GM19238 (cell line): ENCODE measurements at regions not wholly inside any gene's neighbourhood (a gene's known extent, or its start where the extent isn't known, plus 50 kb on each side); places are given as distances from the start of the nearest gene placed in this dataset.
"Not testable (repeated sequence)": the region's sequence is repeated elsewhere in the genome, so short reads cannot be mapped to it uniquely, and the experiment has no call there.

ENCODE experiments used
- DNase-seq: peaks from one replicate; pipeline ENCODE4 v3.0.0; 2011; ENCODE audit warnings: low spot score; ENCODE audit not compliant: insufficient read length

- no peak for DNase-seq
Observed at GRCh38 chr16:79839466-79840341, 239.2 kb upstream of the MAF start.

- DNase-seq = no peak
Observed at GRCh38 chr16:79838496-79839259, 238.1 kb upstream of the MAF start.

- DNase-seq = no peak
Observed at GRCh38 chr16:79836144-79836543, 235.6 kb upstream of the MAF start.

- no peak for DNase-seq
Observed at GRCh38 chr16:79835194-79835593, 234.7 kb upstream of the MAF start.

GRCh38 chr16:79834720-79835119, 234.2 kb upstream of the MAF start:
- no peak for DNase-seq

- DNase-seq = not testable (repeated sequence)
Observed at GRCh38 chr16:79834003-79834402, 233.5 kb upstream of the MAF start.

GRCh38 chr16:79833559-79833958, 233.0 kb upstream of the MAF start:
- DNase-seq = no peak

- no peak for DNase-seq
Observed at GRCh38 chr16:79826732-79827475, 226.4 kb upstream of the MAF start.

GRCh38 chr16:79825002-79825401, 224.5 kb upstream of the MAF start:
- DNase-seq = no peak

GRCh38 chr16:79823639-79824038, 223.1 kb upstream of the MAF start:
- DNase-seq = no peak

- DNase-seq = no peak
Observed at GRCh38 chr16:79821911-79822310, 221.4 kb upstream of the MAF start.

- no peak for DNase-seq
Observed at GRCh38 chr16:79816081-79816497, 215.6 kb upstream of the MAF start.

GRCh38 chr16:79815049-79815448, 214.5 kb upstream of the MAF start:
- no peak for DNase-seq

- DNase-seq = no peak
Observed at GRCh38 chr16:79814124-79814523, 213.6 kb upstream of the MAF start.

GRCh38 chr16:79811541-79811940, 211.0 kb upstream of the MAF start:
- no peak for DNase-seq

- no peak for DNase-seq
Observed at GRCh38 chr16:79810449-79811189, 210.1 kb upstream of the MAF start.

- no peak for DNase-seq
Observed at GRCh38 chr16:79809376-79809775, 208.8 kb upstream of the MAF start.

- no peak for DNase-seq
Observed at GRCh38 chr16:79808731-79809130, 208.2 kb upstream of the MAF start.

- no peak for DNase-seq
Observed at GRCh38 chr16:79806757-79807156, 206.2 kb upstream of the MAF start.

- no peak for DNase-seq
Observed at GRCh38 chr16:79805621-79806020, 205.1 kb upstream of the MAF start.

GRCh38 chr16:79801646-79802045, 201.1 kb upstream of the MAF start:
- no peak for DNase-seq
